ENCODE measurements at regions not wholly inside any gene's neighbourhood (a gene's known extent, or its start where the extent isn't known, plus 50 kb on each side); places are given as distances from the start of the nearest gene placed in this dataset.
A peak's percentile ranks its signal among the peaks of the same experiment; 100 is the strongest.

DNA sequence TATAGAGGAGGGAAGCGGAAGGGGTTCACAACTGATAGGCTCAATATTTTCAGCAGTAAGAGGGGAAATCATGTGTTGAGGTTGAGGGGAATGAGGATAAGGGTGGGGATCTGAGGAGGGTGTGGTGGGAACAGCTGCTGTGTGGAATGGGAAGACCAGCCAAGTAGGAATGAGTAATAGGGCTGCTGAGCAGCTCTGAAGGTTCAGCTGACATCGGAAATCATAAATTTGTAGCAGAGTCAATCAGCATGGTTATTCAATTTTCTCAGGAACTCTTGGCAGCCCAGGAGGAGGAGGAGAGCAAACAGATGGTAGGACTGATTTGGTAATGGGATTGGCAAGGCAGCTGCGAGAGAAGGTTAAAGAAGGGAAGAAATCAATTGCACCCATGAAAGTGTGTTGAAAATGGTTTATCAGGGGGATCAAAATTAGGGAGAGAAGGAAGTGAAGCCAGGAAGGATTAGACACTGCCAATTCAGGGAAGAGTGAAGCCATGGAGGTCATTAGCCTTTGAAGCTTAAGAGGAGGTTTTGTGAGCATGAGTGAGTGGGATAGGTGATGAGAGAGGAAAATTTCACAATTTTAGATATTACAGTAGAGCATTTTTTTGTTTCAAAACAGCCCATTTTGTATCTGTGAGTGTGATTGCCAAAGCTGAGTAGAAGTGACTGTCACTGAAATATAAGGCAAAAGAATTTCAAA is 82.6 kb downstream of the PCDH7 start:
- Histone ChIP-seq H3K36me3 (no peaks in the 10 kb centered on the region), H3K9me3 (no peaks in the 10 kb centered on the region), H3K4me3 (ENCODE audit: low read depth, low read length) (no peak overlapping the region), H3K4me1 (peaks cover 4% of the 10 kb centered on the region), H3K27me3 (no peaks in the 10 kb centered on the region)
- TF ChIP-seq CTCF (IDR thresholded peaks at IDR 0.05; ENCODE audit: low read depth, low read length) = no peak
- peak; percentile 18 for DNase-seq

GRCh38 chr4:30808276-30808675 is 88.1 kb downstream of the PCDH7 start:
- Histone ChIP-seq H3K4me3 (ENCODE audit: low read depth, low read length) (no peak overlapping the region), H3K4me1 (no peaks in the 10 kb centered on the region), H3K27me3 (no peaks in the 10 kb centered on the region), H3K36me3 (no peaks in the 10 kb centered on the region), H3K9me3 (no peaks in the 10 kb centered on the region)
- no peak for DNase-seq
- no peak for TF ChIP-seq CTCF (IDR thresholded peaks at IDR 0.05; ENCODE audit: low read depth, low read length)

DNA sequence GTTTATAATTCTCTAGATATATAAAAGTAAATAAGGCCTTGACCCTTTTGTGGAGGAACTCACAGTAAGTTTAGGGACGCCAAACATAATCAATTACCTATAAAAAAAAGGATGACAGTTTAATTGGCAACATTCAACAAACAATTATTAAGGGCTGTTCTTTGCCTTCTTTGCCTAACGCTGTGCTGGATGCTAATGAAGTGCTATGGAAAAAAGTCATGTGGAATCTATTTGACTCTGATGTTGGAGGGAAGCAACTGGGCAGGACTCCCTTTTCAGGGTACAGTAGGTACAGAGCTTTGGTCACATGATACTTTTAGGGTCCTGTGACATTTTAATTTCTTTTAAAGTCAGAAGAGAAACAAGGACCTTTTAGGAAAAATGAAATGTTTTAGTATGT is 91.1 kb downstream of the PCDH7 start:
- Histone ChIP-seq H3K27me3 (no peaks in the 10 kb centered on the region), H3K4me3 (ENCODE audit: low read depth, low read length) (no peak overlapping the region), H3K36me3 (no peaks in the 10 kb centered on the region), H3K9me3 (no peaks in the 10 kb centered on the region), H3K4me1 (no peaks in the 10 kb centered on the region)
- DNase-seq = no peak
- TF ChIP-seq CTCF (IDR thresholded peaks at IDR 0.05; ENCODE audit: low read depth, low read length) = no peak

DNA sequence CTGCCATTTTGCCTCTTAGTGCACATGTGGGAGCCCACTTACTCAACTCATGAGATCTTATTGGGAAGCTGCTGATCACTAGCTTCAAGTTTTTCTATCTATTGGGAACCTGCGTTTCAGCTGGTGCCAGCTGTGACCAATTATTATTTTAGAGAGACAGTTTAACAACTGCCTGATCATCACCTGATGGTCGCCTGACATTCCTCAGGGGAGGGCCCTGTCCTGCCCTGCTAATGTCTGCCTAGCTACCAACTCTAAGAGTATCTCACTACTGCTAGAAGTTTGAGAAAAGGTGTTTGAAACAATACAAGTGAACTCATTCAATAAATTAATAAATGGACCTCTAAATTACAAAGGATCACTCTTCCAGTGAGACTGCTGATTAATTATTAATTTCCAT is 95.5 kb downstream of the PCDH7 start:
- no peak for DNase-seq
- Histone ChIP-seq H3K36me3 (no peaks in the 10 kb centered on the region), H3K27me3 (no peaks in the 10 kb centered on the region), H3K4me1 (no peaks in the 10 kb centered on the region), H3K9me3 (no peaks in the 10 kb centered on the region), H3K4me3 (ENCODE audit: low read depth, low read length) (no peak overlapping the region)
- no peak for TF ChIP-seq CTCF (IDR thresholded peaks at IDR 0.05; ENCODE audit: low read depth, low read length)

DNA sequence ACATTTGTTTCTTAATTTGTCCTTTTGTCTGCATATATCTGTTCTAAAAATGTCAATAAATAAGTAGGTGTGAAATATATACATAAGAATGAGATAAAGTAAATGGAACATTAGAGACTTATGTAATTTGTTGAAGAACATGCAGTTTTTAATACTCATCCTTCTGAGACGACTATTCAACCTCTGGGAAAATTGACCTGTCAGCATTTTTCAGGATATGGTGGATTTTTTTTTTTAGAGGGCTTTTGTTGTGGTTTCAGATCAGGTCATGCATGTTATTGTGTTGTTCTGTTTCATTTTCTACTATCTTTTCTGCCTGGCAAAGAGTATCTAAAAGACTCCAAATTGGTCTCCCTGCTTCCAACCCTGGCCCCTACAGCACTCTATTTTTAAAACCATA is 97.3 kb downstream of the PCDH7 start:
- Histone ChIP-seq H3K9me3 (no peaks in the 10 kb centered on the region), H3K36me3 (no peaks in the 10 kb centered on the region), H3K4me1 (peaks cover 8% of the 10 kb centered on the region), H3K4me3 (ENCODE audit: low read depth, low read length) (no peak overlapping the region), H3K27me3 (no peaks in the 10 kb centered on the region)
- DNase-seq = no peak
- TF ChIP-seq CTCF (IDR thresholded peaks at IDR 0.05; ENCODE audit: low read depth, low read length) = no peak

DNA sequence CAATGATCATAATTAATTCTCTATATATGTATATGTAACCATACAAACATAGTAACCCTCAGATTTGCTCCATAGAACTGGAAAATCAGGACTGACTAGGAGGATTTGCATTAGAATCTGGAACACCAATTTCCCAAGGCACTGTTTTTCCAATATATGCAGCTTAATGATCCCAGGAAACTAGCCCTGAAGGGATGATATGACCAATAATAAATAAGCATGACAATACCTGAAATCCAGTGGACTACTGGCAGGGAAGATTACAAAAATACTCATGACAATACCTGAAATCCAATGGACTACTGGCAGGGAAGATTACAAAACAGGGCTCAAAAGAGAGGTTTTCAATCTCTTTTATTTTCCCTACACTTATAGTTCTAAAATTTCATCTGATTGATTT is 98.4 kb downstream of the PCDH7 start:
- TF ChIP-seq CTCF (IDR thresholded peaks at IDR 0.05; ENCODE audit: low read depth, low read length) = no peak

More for the DNA sequence above, 98.4 kb downstream of the PCDH7 start:
- DNase-seq = no peak
- Histone ChIP-seq H3K4me1 (peaks cover 18% of the 10 kb centered on the region), H3K27me3 (no peaks in the 10 kb centered on the region), H3K9me3 (no peaks in the 10 kb centered on the region), H3K36me3 (no peaks in the 10 kb centered on the region), H3K4me3 (ENCODE audit: low read depth, low read length) (no peak overlapping the region)

Data from BE2C (cell line).